ENCODE measurements at regions not wholly inside any gene's neighbourhood (a gene's known extent, or its start where the extent isn't known, plus 50 kb on each side); places are given as distances from the start of the nearest gene placed in this dataset.
"Not testable (repeated sequence)": the region's sequence is repeated elsewhere in the genome, so short reads cannot be mapped to it uniquely, and the experiment has no call there.

DNA sequence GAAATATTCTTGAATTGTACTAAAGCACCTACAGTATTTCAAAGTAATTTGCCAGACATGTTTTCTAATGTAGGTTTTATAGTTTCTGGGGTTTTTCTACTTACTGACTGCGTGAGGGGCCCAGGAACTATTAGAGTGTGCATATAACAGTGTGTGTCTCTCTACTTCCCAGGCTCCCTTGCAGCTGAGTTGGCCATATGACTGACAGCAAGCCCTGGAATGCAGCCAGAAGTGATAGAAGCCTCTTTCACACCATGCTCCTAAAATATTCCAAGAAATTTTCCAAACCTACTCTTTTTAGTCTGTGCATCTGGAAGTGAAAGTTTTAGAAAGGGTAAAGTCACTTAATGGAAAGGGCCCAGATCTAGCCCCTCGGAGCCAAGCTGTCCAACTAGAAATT lies 96.7 kb upstream of the SLC7A11 start:
- ChIA-PET POLR2A (no interaction called here), CTCF (no interaction called here)
- TF ChIP-seq, protein P1, sequence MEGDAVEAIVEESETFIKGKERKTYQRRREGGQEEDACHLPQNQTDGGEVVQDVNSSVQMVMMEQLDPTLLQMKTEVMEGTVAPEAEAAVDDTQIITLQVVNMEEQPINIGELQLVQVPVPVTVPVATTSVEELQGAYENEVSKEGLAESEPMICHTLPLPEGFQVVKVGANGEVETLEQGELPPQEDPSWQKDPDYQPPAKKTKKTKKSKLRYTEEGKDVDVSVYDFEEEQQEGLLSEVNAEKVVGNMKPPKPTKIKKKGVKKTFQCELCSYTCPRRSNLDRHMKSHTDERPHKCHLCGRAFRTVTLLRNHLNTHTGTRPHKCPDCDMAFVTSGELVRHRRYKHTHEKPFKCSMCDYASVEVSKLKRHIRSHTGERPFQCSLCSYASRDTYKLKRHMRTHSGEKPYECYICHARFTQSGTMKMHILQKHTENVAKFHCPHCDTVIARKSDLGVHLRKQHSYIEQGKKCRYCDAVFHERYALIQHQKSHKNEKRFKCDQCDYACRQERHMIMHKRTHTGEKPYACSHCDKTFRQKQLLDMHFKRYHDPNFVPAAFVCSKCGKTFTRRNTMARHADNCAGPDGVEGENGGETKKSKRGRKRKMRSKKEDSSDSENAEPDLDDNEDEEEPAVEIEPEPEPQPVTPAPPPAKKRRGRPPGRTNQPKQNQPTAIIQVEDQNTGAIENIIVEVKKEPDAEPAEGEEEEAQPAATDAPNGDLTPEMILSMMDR (IDR thresholded peaks at IDR 0.05; ENCODE audit: low read depth, low read length): no peak
- H3K9me3 ChIP-seq (ENCODE audit: control insufficient read depth, insufficient read depth, low read length): no peaks in the 10 kb centered on the region
- no peak overlapping the region for H3K27ac ChIP-seq (ENCODE audit: low read depth, low read length)
- H3K4me3 ChIP-seq (ENCODE audit: low read depth, low read length): no peak overlapping the region
- no peak for DNase-seq (ENCODE audit: low read depth, low spot score)
- H3K27me3 ChIP-seq (ENCODE audit: control insufficient read depth, insufficient read depth, low read length): no peaks in the 10 kb centered on the region

DNA sequence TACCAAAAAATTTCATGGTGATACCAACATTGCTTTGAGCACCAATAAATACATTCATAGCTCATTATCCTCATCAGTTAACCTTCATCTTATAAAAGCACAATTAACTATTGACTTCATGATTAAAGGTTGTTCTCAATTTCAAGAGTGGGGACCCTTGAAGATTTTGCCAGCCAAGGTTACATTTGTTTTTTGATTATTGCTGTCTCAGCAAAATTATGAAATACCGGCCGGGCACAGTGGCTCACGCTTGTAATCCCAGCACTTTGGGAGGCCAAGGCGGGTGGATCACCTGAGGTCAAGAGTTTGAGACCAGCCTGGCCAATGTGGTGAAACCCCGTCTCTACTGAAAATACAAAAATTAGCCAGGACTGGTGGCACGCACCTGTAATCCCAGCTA lies 96.1 kb upstream of the SLC7A11 start:
- H3K27ac ChIP-seq (ENCODE audit: low read depth, low read length); H3K9me3 ChIP-seq (ENCODE audit: control insufficient read depth, insufficient read depth, low read length); H3K27me3 ChIP-seq (ENCODE audit: control insufficient read depth, insufficient read depth, low read length); CTCF ChIA-PET; POLR2A ChIA-PET; DNase-seq (ENCODE audit: low read depth, low spot score); H3K4me3 ChIP-seq (ENCODE audit: low read depth, low read length): not testable (repeated sequence)

DNA sequence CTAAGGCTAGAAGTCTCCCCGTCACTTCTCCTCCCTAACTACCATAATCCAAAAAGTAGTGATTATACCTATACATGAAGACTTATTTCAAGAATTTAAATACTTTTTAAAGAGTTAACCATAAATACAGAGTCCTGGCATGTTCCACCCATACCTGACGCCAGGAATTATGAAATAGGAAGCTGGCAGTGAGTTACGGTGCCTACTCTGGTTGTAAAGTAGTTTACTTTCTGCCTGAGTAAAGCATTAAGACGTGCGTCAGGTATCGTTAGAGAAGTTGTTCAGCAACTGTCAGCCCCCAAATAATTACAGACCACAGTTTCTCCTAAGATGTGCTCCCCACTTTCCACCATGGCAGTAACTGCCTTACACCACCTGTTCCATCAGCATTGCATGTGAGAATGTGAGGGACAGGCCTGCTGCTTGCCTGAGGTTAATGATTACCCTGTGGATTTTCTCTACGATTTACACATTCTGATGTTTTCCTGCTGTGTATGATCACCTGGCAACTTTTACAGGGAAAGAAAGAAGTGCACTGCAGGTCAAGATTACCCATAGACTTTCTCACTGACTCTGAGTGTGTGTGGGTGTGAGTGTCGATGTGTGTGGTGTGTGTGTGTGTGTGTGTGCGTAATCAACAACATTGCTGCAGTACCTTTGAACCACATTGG lies 92.3 kb upstream of the SLC7A11 start:
- Histone ChIP-seq H3K27ac (ENCODE audit: low read depth, low read length) (no peak overlapping the region), H3K4me3 (ENCODE audit: low read depth, low read length) (no peak overlapping the region), H3K27me3 (ENCODE audit: control insufficient read depth, insufficient read depth, low read length) (no peaks in the 10 kb centered on the region), H3K9me3 (ENCODE audit: control insufficient read depth, insufficient read depth, low read length) (no peaks in the 10 kb centered on the region)
- DNase-seq (ENCODE audit: low read depth, low spot score): no peak
- TF ChIP-seq, protein P1 (IDR thresholded peaks at IDR 0.05; ENCODE audit: low read depth, low read length): no peak
- POLR2A ChIA-PET: no interaction called here
- CTCF ChIA-PET: no interaction called here

DNA sequence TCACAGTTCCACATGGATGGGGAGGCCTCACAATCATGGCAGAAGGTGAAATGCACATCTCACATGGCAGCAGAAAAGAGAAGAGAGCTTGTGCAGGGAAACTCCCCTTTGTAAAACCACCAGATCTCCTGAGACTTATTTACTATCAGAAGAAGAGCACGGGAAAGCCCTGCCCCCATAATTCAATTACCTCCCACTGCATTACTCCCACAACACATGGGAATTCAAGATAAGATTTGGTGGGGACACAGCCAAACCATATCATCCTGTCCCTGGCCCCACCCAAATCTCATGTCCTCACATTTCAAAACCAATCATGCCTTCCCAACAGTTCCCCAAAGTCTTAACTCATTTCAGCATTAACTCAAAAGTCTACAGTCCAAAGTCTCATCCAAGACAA lies 90.3 kb upstream of the SLC7A11 start:
- H3K9me3 ChIP-seq (ENCODE audit: control insufficient read depth, insufficient read depth, low read length); H3K4me3 ChIP-seq (ENCODE audit: low read depth, low read length); POLR2A ChIA-PET; DNase-seq (ENCODE audit: low read depth, low spot score); CTCF ChIA-PET; H3K27ac ChIP-seq (ENCODE audit: low read depth, low read length); H3K27me3 ChIP-seq (ENCODE audit: control insufficient read depth, insufficient read depth, low read length): not testable (repeated sequence)

DNA sequence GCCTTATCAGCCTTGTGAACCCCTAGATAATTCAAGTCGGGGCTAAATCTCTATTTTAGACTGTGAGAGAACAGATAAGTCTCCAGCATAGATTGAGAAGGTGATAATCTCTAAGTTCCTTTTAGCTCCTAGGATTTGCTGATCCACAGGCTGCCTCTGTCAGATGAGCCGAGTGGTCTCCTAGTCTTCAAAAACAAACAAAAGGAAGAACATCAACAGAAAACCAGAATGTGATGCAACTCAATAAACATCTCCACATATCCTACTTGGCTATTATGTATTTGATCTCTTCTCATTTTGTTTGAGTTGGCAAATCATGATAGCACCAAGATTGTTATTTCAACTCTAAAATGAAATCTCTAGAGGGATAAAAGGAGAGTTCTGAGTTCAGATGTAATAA lies 88.4 kb upstream of the SLC7A11 start:
- no peak overlapping the region for H3K4me3 ChIP-seq (ENCODE audit: low read depth, low read length)
- CTCF ChIA-PET: no interaction called here
- H3K27ac ChIP-seq (ENCODE audit: low read depth, low read length): no peak overlapping the region
- DNase-seq (ENCODE audit: low read depth, low spot score): no peak
- H3K9me3 ChIP-seq (ENCODE audit: control insufficient read depth, insufficient read depth, low read length): no peaks in the 10 kb centered on the region
- POLR2A ChIA-PET: no interaction called here
- TF ChIP-seq, protein P1 (IDR thresholded peaks at IDR 0.05; ENCODE audit: low read depth, low read length): no peak
- no peaks in the 10 kb centered on the region for H3K27me3 ChIP-seq (ENCODE audit: control insufficient read depth, insufficient read depth, low read length)

DNA sequence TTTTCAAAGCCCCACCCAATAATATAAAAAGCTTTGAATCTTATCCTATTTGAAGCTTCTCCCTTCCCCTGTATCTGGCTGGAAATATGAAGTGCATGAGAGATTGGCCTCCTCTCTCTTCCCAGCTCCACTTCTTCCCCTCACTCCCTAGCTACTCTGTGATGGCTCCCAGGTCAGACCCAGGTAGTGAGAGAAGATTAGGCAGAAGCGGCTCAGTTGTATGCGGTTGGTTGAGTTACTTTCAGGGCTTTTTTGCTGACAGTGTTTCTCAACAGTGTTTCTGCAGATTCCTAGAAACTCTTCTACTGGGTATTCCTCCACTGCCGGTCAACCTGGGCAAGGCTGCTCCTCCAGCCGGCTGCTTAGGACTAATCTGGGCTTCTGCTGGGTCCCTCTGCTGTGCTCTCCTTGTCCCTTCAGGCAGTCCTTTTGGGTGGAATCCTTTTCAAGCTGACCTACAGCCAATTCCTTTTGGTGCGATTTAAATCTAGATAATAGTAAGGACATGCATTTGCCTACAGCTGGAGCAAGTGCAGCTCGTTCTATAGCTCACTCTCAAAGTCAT lies 87.4 kb upstream of the SLC7A11 start:
- CTCF ChIA-PET: no interaction called here
- Histone ChIP-seq H3K27ac (ENCODE audit: low read depth, low read length) (no peak overlapping the region), H3K9me3 (ENCODE audit: control insufficient read depth, insufficient read depth, low read length) (no peaks in the 10 kb centered on the region), H3K27me3 (ENCODE audit: control insufficient read depth, insufficient read depth, low read length) (no peaks in the 10 kb centered on the region), H3K4me3 (ENCODE audit: low read depth, low read length) (no peak overlapping the region)
- POLR2A ChIA-PET: no interaction called here
- TF ChIP-seq, protein P1 (IDR thresholded peaks at IDR 0.05; ENCODE audit: low read depth, low read length): no peak
- no peak for DNase-seq (ENCODE audit: low read depth, low spot score)
